ENCODE measurements at regions not wholly inside any gene's neighbourhood (a gene's known extent, or its start where the extent isn't known, plus 50 kb on each side); places are given as distances from the start of the nearest gene placed in this dataset.

DNA sequence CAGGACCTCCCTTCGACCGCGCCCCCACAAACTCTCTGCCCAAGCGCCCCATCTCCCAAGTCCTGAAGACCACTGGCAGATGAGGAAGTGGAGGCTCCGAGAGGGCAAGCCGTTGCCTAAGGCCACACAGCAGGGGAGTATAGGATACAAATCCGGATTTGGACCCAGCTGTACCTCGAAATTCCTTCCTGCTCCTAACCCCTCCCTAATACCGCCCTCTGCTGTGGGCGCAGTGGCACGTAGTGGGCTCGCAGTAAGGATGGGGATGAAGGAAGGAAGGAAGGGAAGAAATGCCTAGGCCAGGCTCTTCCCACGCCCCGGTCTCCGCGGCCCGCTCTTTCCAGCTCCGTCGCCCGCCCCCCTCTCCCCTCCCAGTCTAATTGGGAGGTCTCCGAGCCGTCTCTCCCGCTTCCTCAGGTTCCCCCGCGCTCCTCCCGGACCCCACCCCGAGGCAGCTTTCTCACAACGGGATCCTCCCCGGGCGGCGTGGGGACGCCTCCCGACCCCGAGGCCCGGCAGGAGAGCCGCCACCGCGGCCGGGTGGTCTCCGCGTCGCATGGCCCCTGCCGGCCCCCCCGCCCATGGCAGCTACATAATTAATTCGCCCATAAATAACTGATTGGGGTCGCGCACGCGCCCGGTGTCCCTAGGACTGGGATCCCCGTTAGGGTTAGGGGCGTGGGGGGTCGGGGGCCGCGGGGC lies 138.9 kb downstream of the C9orf50 start (continued):
- TF ChIP-seq, protein P1, sequence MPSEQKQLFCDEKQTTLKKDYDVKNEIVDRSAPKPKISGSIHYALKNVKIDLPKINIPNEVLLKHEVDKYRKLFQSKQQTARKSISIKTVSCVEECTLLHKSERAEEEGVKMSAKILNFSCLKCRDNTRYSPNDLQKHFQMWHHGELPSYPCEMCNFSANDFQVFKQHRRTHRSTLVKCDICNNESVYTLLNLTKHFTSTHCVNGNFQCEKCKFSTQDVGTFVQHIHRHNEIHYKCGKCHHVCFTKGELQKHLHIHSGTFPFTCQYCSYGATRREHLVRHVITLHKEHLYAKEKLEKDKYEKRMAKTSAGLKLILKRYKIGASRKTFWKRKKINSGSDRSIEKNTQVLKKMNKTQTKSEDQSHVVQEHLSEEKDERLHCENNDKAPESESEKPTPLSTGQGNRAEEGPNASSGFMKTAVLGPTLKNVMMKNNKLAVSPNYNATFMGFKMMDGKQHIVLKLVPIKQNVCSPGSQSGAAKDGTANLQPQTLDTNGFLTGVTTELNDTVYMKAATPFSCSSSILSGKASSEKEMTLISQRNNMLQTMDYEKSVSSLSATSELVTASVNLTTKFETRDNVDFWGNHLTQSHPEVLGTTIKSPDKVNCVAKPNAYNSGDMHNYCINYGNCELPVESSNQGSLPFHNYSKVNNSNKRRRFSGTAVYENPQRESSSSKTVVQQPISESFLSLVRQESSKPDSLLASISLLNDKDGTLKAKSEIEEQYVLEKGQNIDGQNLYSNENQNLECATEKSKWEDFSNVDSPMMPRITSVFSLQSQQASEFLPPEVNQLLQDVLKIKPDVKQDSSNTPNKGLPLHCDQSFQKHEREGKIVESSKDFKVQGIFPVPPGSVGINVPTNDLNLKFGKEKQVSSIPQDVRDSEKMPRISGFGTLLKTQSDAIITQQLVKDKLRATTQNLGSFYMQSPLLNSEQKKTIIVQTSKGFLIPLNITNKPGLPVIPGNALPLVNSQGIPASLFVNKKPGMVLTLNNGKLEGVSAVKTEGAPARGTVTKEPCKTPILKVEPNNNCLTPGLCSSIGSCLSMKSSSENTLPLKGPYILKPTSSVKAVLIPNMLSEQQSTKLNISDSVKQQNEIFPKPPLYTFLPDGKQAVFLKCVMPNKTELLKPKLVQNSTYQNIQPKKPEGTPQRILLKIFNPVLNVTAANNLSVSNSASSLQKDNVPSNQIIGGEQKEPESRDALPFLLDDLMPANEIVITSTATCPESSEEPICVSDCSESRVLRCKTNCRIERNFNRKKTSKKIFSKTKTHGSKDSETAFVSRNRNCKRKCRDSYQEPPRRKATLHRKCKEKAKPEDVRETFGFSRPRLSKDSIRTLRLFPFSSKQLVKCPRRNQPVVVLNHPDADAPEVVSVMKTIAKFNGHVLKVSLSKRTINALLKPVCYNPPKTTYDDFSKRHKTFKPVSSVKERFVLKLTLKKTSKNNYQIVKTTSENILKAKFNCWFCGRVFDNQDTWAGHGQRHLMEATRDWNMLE (tag by site-specific recombination; conservative IDR thresholded peaks at IDR 0.05; ENCODE audit: low read depth) = no peak
- TF ChIP-seq ZNF16 (tag by site-specific recombination; IDR thresholded peaks at IDR 0.05; ENCODE audit: low read depth) (no peak), WT1 (tag by site-specific recombination; IDR thresholded peaks at IDR 0.05) (no peak), RBAK (tag by site-specific recombination; IDR thresholded peaks at IDR 0.05) (no peak), GLIS2 (tag by site-specific recombination; IDR thresholded peaks at IDR 0.05) (peak; percentile 21), KLF9 (tag by site-specific recombination; IDR thresholded peaks at IDR 0.05; ENCODE audit: low read depth) (no peak), MEIS1 (CRISPR knock-in tag; IDR thresholded peaks at IDR 0.05; ENCODE audit: borderline replicate concordance) (no peak), ZNF580 (tag by site-specific recombination; IDR thresholded peaks at IDR 0.05) (no peak), ZNF19 (tag by site-specific recombination; IDR thresholded peaks at IDR 0.05; ENCODE audit: low read depth) (no peak), SCRT1 (tag by site-specific recombination; IDR thresholded peaks at IDR 0.05; ENCODE audit: borderline replicate concordance) (no peak), ZNF596 (tag by site-specific recombination; IDR thresholded peaks at IDR 0.05) (no peak), ZNF174 (tag by site-specific recombination; IDR thresholded peaks at IDR 0.05) (no peak), ZBTB26 (tag by site-specific recombination; optimal IDR thresholded peaks at IDR 0.05) (no peak), ZNF423 (tag by site-specific recombination; IDR thresholded peaks at IDR 0.05) (no peak), SP2 (tag by site-specific recombination; IDR thresholded peaks at IDR 0.05) (peak; percentile 19; the same call in 1 of the 2 replicates), ZNF548 (tag by site-specific recombination; IDR thresholded peaks at IDR 0.05) (no peak), KLF1 (tag by site-specific recombination; IDR thresholded peaks at IDR 0.05) (peak; percentile 65), ZFP69B (tag by site-specific recombination; IDR thresholded peaks at IDR 0.05) (no peak), KLF16 (tag by site-specific recombination; IDR thresholded peaks at IDR 0.05) (no peak), ZNF654 (tag by site-specific recombination; IDR thresholded peaks at IDR 0.05; ENCODE audit: low read depth) (no peak), KLF10 (tag by site-specific recombination; IDR thresholded peaks at IDR 0.05) (no peak), TCF7L2 (IDR thresholded peaks at IDR 0.05; ENCODE audit: borderline replicate concordance, low read depth, low read length) (no peak)
- TF ChIP-seq, protein P2, sequence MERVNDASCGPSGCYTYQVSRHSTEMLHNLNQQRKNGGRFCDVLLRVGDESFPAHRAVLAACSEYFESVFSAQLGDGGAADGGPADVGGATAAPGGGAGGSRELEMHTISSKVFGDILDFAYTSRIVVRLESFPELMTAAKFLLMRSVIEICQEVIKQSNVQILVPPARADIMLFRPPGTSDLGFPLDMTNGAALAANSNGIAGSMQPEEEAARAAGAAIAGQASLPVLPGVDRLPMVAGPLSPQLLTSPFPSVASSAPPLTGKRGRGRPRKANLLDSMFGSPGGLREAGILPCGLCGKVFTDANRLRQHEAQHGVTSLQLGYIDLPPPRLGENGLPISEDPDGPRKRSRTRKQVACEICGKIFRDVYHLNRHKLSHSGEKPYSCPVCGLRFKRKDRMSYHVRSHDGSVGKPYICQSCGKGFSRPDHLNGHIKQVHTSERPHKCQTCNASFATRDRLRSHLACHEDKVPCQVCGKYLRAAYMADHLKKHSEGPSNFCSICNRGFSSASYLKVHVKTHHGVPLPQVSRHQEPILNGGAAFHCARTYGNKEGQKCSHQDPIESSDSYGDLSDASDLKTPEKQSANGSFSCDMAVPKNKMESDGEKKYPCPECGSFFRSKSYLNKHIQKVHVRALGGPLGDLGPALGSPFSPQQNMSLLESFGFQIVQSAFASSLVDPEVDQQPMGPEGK (tag by site-specific recombination; IDR thresholded peaks at IDR 0.05) = peak; percentile 43; the same call in 1 of the 2 replicates
- TF ChIP-seq, protein P3, sequence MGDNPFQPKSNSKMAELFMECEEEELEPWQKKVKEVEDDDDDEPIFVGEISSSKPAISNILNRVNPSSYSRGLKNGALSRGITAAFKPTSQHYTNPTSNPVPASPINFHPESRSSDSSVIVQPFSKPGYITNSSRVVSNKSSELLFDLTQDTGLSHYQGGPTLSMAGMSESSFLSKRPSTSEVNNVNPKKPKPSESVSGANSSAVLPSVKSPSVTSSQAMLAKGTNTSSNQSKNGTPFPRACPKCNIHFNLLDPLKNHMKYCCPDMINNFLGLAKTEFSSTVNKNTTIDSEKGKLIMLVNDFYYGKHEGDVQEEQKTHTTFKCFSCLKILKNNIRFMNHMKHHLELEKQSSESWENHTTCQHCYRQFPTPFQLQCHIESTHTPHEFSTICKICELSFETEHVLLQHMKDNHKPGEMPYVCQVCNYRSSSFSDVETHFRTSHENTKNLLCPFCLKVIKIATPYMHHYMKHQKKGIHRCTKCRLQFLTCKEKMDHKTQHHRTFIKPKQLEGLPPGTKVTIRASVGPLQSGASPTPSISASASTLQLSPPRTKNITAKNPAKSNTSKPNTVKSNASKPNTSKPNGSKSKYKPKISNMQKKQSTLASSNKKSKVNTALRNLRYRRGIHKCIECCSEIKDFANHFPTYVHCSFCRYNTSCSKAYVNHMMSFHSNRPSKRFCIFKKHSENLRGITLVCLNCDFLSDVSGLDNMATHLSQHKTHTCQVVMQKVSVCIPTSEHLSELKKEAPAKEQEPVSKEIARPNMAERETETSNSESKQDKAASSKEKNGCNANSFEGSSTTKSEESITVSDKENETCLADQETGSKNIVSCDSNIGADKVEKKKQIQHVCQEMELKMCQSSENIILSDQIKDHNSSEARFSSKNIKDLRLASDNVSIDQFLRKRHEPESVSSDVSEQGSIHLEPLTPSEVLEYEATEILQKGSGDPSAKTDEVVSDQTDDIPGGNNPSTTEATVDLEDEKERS (tag by site-specific recombination; IDR thresholded peaks at IDR 0.05) = no peak
- TF ChIP-seq, protein P4, sequence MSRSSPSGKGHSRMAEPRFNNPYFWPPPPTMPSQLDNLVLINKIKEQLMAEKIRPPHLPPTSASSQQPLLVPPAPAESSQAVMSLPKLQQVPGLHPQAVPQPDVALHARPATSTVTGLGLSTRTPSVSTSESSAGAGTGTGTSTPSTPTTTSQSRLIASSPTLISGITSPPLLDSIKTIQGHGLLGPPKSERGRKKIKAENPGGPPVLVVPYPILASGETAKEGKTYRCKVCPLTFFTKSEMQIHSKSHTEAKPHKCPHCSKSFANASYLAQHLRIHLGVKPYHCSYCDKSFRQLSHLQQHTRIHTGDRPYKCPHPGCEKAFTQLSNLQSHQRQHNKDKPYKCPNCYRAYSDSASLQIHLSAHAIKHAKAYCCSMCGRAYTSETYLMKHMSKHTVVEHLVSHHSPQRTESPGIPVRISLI (tag by site-specific recombination; IDR thresholded peaks at IDR 0.05) = no peak
- TF ChIP-seq, protein P5, sequence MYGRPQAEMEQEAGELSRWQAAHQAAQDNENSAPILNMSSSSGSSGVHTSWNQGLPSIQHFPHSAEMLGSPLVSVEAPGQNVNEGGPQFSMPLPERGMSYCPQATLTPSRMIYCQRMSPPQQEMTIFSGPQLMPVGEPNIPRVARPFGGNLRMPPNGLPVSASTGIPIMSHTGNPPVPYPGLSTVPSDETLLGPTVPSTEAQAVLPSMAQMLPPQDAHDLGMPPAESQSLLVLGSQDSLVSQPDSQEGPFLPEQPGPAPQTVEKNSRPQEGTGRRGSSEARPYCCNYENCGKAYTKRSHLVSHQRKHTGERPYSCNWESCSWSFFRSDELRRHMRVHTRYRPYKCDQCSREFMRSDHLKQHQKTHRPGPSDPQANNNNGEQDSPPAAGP (tag by site-specific recombination; IDR thresholded peaks at IDR 0.05) = 0 out of 2 replicates have a peak, but pooled peaks have one; percentile 20
